ENCODE measurements at regions not wholly inside any gene's neighbourhood (a gene's known extent, or its start where the extent isn't known, plus 50 kb on each side); places are given as distances from the start of the nearest gene placed in this dataset.

GRCh38 chr14:84688297-84689025 lies 841.5 kb upstream of the FLRT2 start:
- DNase-seq: no peak
- Histone ChIP-seq H3K4me3 (no peak overlapping the region), H3K9me3 (replicated peaks in 1 of 3) (no peaks in the 10 kb centered on the region), H3K4me1 (replicated peaks in 1 of 2) (no peaks in the 10 kb centered on the region), H3K36me3 (replicated peaks in 1 of 2) (no peaks in the 10 kb centered on the region), H3K27me3 (no peaks in the 10 kb centered on the region), H3K27ac (no peak overlapping the region)
- TF ChIP-seq POLR2A (IDR thresholded peaks at IDR 0.05): no peak
- no peak for TF ChIP-seq CTCF (IDR thresholded peaks at IDR 0.05)
- 72 to 79% (median 75%) methylated on average over 7 of the region's 7 CpGs for WGBS, 4 donors
- intact Hi-C loops (cut with DNase I): no loop called here

- intact Hi-C loops (cut with DNase I): no loop called here
- no peak for TF ChIP-seq CTCF (IDR thresholded peaks at IDR 0.05)
- no peak for TF ChIP-seq POLR2A (IDR thresholded peaks at IDR 0.05)
Observed at GRCh38 chr14:84694161-84694560, 835.8 kb upstream of the FLRT2 start.

GRCh38 chr14:84704601-84705000 lies 825.3 kb upstream of the FLRT2 start:
- Histone ChIP-seq H3K4me1 (replicated peaks in 1 of 2) (no peaks in the 10 kb centered on the region), H3K27me3 (no peaks in the 10 kb centered on the region), H3K4me3 (no peak overlapping the region), H3K36me3 (replicated peaks in 1 of 2) (no peaks in the 10 kb centered on the region), H3K9me3 (replicated peaks in 1 of 3) (no peaks in the 10 kb centered on the region), H3K27ac (no peak overlapping the region)
- intact Hi-C loops (cut with DNase I): no loop called here
- 93 to 96% (median 95%) methylated on average over 2 of the region's 2 CpGs for WGBS, 4 donors
- no peak for DNase-seq
- TF ChIP-seq CTCF (IDR thresholded peaks at IDR 0.05) (no peak), POLR2A (IDR thresholded peaks at IDR 0.05) (no peak)

More at GRCh38 chr14:84694161-84694560, 835.8 kb upstream of the FLRT2 start:
- H3K4me1 ChIP-seq (replicated peaks in 1 of 2): no peaks in the 10 kb centered on the region
- H3K9me3 ChIP-seq (replicated peaks in 1 of 3): no peaks in the 10 kb centered on the region
- no peak overlapping the region for H3K4me3 ChIP-seq
- no peak for DNase-seq
- H3K27ac ChIP-seq: no peak overlapping the region
- no peaks in the 10 kb centered on the region for H3K36me3 ChIP-seq (replicated peaks in 1 of 2)
- no peaks in the 10 kb centered on the region for H3K27me3 ChIP-seq

GRCh38 chr14:84707830-84708229 lies 822.1 kb upstream of the FLRT2 start:
- H3K4me1 ChIP-seq (replicated peaks in 1 of 2): no peaks in the 10 kb centered on the region
- H3K36me3 ChIP-seq (replicated peaks in 1 of 2): no peaks in the 10 kb centered on the region
- intact Hi-C loops (cut with DNase I): no loop called here
- no peak overlapping the region for H3K27ac ChIP-seq
- DNase-seq: no peak
- TF ChIP-seq POLR2A (IDR thresholded peaks at IDR 0.05): no peak
- no peak for TF ChIP-seq CTCF (IDR thresholded peaks at IDR 0.05)
- H3K27me3 ChIP-seq: no peaks in the 10 kb centered on the region
- no peaks in the 10 kb centered on the region for H3K9me3 ChIP-seq (replicated peaks in 1 of 3)
- H3K4me3 ChIP-seq: no peak overlapping the region
- 90 to 100% (median 95%) methylated on average over 1 of the region's 1 CpG for WGBS, 4 donors
